Inflammatory macrophage treated with lipopolysaccharide for 4 hours (primary cell): ENCODE measurements at regions not wholly inside any gene's neighbourhood (a gene's known extent, or its start where the extent isn't known, plus 50 kb on each side); places are given as distances from the start of the nearest gene placed in this dataset.

ENCODE experiments used
- DNase-seq: peaks from one replicate; pipeline ENCODE4 v3.0.0-alpha.2; 2020

DNA sequence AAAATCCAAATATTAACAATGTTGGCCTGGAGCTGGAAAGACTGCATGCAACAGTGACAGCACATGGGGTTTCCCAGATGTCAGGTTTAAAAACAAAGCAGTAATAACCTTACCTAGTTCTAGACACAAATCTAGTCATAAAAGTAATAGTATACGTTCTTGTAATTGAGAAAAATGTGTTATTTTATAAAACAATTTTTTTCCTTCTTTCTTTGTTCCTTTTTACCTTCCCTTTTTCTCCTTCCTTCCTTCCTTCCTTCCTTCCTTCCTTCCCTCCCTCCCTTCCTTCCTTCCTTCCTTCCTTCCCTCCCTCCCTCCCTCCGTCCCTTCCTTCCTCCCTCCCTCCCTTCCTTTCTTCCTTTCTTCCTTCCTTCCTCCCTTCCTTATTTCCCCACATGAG, 242.7 kb upstream of the PDE10A start:
- no peak for DNase-seq

DNA sequence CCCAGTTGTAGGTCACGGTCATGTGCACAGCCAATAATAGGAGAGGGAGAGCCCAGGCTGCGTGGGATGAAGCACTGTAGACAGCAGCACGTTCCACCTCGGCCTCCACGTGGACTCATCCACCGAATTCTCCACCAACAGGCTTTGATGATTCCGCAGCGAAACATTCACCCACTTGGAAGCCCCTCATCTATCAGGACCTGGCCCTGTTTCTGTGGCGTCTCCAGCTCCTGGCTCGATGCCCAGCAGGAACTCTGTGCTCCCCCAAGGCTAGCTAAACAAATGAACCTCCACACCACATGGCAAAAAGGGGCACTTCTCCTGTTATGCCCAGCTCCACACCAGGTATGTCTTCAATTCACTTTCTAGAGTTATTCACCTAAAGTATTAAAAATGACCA, 237.9 kb upstream of the PDE10A start:
- DNase-seq = no peak

DNA sequence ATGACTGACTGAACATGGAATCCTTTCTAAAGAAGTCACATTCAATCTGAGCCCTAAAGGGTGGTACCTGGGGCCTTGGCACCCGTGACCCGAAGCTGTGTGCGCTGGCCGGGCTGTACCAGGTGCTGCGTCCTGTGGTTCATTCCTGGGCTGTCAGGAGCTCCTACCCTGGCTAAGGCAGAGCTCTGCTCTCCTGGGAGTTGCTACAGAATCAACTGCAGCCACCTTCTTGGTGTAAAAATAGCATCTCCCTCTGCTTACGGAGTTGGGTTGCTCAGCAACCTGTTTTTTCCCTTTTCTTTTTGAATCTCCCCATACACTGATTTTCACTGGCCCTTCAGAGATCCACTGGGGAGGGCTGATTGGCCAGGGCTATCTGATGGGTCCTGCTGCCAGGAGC, 236.6 kb upstream of the PDE10A start:
- no peak for DNase-seq

DNA sequence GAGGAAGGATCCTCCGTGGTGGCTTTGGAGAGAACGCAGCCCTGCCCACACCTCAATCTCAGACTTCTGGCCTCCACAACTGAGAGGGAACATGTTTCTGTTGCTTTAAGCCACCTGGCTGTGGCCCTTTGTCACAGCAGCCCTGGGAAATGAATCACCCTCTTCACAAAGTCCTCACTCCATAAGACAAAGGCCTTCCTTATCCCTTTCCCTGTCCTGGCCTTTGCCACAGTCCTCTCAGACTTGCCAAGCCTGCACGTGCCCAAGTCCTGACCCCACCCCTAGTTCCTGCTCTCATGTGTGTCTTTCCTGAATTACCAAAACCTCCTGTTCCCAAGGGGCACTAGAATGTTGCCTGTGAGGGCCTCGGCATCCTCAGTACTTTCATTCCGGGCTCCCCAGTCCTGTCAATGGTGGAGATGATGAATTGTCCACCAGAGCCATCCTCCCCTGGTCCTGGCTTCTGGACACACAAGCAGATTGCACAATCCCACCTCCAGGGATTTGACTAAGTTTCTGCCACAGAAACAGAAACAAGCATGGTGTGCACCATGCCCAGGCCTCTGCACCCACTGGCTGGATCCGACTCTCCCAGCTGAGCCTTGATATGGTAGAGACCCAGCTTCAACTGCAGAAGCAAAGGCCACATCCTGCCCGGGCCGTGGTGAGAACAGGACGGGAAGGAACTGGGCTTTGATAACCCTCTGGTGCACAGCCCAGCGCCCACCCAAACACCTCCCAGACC, 232.6 kb upstream of the PDE10A start:
- DNase-seq = no peak

DNA sequence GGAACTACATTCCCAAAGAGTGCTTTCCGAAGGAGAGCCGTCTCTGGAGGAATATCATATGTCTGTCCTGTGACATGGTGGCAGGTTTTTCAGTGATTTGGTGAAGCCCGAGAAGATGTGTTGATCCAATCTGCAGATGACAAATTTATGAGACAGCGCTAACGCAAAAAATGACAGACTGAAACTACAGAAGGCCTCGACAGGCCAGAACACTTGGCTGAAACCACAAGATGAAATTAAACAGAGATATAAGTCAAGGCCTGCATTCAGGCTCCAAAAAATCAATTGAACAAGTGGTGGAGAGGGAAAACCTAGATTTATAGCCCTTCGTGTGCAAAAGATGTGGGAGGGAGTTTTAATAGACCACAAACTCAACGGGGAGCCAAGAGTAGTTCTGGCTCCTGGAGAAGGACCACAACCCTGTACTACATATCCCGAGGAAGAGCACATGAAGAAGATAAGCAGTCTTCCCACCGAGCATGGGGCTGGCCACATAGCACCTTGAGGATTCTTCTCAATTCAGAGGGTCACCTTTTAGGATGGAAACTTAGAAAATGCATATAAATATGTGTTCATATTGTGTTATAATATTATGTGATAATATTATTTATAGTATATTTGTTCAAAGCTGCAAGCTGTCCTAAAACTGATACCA, 231.3 kb upstream of the PDE10A start:
- DNase-seq = no peak

DNA sequence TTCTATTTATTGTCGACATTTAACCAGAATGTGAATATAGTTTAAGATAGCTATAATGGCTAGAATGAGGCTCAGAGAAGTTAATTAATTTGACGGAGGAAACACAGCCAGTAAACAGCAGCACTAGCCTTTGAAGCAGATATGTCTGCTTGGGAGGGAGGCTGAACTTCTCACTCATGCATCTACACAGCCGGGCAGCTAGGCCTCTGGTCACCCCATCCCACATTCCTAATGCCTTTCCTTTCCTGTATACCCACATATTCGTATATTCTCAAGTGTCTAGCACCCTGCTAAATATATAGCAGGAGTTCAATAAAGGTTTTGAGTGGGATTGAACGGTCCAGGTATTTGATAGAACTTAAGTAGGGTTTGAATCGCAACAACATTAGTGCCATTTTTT, 230.4 kb upstream of the PDE10A start:
- no peak for DNase-seq

DNA sequence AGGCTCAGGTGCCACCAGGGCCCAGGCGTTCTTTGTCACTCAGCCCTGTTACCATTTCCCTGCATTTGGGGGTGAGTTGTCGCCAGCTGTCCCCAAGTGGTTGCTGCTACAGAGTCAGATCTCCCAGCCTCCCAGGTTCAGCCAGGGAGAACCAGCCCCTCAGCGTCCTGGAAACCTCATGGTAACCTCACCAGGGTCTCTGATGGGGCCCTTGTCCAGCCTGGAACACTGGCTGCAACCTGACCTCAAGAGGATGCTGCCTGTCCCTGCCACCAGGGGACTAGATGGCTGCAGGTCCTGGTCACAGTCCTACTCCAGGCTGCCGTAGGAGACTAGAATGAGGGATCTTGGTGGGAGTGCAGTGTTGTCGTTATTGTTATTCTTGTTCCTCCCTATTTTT, 228.3 kb upstream of the PDE10A start:
- DNase-seq = no peak

DNA sequence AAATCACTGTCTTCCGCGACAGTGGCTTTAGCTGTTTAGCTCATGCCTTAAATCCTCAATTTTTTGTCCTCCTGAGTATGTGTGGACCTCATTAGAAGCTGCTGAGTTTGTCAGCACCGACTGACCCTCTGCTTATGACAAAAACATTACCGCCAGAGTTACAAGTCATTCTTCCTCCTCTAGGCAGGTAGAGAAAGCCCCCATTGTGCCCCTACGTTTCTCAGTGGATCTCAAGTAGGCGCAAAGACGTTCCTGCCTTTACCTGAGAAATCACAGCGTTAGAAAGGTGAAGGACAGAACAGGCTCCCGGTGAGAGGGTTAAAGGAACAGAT, 227.3 kb upstream of the PDE10A start:
- no peak for DNase-seq

DNA sequence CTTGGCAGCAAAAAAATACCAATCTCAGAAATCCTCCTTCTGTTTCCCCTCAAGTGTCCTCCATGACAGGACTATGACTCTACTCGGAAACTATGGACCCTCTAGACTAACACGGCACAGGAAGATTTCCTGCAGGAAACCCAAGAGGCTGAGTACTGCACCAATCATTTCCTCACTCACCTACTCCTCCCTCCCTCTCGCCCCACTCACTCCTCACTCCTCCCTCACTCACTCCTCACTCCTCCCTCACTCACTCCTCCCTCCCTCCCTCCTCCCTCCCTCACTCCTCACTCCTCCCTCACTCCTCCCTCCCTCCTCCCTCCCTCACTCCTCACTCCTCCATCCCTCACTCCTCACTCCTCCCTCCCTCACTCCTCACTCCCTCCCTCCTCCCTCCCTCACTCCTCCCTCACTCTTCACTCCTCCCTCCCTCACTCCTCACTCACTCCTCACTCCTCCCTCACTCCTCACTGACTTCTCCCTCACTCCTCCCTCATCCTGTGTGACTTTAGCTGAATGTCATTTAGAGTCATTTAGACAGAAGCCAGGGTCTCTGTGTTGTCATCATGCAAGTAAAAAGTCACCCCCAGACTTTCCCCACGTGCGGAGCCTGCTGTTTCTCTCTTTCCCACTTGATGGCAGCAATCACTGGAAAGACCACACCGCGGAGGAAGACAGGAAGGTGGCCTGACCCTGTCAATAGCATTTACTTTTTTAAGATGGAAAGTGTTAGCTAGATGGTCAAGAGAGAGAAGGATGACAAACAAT, 226.8 kb upstream of the PDE10A start:
- no peak for DNase-seq

DNA sequence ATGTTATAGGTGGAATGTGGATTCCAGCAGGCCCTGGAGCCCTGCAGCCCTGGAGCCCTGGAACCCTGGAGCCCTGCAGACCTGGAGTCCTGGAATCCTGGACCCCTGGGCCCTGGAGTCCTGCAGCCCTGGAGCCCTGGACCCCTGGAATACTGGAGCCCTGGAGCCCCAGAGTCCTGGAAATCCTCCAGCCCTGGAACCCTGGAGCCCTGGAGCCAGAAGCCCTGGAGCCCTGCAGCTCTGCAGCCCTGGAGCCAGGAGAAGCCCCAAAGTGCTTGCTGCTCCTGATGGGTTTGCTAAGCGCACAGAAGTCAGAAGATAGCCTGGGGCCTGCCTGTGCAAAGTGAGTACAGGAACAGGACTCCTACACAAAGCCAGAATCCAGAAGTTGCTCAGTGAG, 223.1 kb upstream of the PDE10A start:
- no peak for DNase-seq

DNA sequence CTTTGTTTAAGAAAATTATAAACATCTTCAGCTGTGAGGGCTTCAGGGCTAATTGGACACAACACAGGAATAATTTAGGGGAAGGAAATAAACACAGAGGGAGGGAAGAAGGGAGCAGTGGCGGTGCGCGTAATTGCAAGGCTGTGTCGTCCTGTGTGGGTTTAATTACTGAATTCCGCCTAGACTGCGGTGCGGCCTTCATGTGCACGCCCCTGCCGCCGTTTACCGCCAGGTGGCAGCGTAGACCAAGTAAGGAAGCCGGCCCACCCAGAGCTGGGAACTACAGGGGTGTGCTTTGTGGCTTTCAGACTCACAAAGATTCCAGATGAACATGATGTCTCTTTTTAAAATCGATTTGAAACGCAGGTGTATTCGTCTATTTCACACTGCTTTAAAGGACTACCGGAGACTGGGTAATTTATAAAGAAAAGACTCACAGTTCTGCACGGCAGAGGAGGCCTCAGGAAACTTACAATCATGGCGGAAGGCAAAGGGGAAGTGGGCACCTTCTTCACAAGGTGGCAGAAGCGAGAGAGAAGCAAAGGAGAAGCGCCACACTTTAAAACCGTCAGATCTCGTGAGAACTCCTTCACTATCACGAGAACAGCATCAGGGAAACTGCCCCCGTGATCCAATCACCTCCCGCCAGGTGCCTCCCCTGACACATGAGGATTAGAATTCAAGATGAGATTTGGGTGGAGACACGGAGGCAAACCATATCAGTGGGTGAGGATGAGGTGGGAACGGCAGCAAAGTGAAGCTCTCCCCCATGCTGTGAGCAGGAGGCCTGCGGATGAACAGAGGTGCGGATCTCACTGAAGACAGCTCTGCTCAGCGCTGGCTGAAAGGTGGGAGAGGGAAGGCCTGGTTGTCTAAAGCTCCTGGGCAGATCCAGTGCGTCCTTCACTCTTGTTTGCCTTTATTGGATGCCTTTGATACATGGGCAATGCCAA, 222.0 kb upstream of the PDE10A start:
- DNase-seq = peak; percentile 52

DNA sequence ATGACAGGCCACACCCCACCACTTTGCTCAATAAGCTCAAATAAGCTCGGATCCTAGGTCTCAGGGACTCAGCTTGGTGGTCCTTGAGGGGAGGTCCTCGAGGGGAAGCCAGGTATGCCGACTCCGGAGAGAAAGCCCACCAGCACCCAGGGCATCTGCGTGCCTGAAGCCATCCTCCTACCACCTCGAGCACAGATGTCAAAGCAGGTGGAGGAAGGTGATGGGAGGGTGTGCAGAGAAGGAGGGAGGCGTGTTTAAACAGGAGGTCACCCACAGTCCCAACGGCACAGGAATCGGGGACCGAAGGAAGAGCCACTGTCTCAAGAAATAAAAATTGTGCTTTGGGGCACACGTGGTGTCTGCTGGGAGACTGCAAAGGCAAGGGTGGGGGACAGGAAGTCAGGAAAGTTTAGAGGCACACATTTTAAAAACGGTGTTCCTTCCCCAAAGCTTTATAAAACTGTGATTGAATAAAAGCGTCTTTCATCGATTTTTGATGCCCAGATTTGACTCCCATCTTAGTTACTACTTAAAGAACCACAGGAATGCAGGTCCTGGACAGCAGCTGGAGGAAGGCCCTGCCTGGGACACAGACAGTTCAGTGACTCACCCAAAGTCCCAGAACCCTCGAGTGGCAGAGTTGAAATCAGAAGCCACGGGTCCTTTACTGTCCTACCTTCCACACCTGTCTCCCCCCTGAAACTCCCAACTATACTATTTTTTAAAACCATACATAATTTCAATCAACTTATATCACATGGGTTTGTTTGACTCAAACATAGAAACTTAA, 221.0 kb upstream of the PDE10A start:
- no peak for DNase-seq

DNA sequence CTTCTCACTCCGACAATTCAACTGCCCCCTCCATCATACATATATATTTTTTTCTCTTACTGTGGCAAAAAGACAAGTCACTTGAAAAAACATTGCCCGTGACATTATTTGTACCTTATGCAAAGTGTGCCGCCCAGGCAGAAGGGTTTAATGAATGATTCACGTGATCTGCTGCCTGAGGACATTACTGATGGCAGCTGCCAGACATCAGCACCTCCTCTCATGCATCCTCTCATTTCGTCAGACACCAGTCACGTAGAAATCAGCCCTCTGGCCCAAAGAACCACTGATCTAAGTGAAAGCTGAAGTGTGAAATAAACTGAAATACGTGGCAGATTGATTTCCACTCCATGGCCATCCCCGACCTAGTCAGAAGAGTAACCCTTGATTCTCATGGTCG, 218.8 kb upstream of the PDE10A start:
- DNase-seq = no peak

DNA sequence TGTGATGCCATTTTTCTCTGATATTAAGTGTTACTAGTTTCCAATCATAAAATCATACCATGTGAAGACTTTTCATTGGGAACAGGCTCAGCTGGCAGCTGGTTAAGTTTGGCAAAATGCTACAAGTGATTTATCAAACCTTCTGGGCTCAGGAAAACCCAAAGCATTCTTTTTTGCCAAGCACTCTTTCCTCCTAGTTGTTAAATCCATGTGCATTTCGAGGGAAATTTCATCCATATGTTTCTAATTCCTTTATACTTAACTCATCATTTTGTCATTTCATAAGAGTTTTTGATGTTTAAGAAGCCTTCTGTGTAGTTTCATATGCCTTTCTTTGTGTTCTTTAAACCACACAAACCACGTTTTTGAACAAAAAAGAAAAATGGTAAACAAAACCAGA, 217.6 kb upstream of the PDE10A start:
- DNase-seq = no peak

DNA sequence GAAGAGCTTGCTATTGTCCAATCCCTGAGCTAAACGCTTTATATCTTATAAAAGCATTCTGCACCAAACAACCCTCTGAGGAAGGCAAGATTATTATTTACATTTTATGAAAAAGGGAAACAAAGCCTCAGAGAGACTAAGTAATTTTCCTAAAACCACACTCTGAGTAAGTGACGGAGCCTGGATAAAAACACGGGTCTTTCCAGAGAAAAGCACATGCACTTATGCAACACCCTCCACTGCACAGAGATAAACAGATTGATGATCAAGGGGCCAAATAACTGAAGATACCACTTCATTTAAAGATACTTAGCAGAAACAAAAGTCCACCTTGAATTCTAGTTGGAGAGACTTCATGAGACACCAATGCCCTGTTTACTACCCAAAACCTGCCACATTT, 214.7 kb upstream of the PDE10A start:
- DNase-seq = no peak

DNA sequence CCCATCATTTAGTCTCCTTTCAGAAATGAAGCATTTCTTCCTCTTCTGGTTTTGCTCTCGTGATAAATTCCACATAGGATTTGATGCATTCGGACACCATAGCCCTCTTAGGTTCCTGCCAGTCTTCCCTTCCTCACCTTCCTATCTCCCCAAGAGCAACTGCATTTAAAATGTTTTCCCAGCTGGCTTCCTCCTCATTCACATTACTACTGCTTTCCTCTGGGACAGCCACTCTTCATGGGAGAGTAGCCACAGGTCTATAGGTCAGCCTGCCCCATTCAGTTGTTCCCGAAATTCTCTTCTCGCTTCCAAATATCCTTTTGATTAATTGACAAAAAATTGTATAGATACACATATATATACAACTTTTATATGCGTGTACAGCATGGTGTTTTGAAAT, 214.2 kb upstream of the PDE10A start:
- DNase-seq = no peak

DNA sequence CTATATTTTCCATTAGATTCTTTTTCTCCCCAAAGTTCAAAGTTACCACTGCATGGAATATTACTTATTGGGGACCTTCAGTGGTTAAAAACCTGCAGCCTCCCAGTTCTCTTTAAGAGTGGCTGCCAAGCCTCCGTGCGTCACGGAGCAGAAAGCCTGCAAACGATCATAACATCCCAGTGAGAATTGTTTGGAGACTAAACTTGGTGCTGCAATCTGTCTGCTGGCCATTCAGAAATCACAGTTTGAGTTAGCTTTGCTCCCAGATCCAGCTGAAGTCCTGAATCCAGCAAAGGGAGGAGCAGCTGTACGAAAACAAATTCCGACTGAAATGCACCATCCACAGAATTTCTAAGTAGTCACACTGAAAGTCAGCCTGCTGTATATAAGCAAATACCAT, 213.5 kb upstream of the PDE10A start:
- DNase-seq = no peak

DNA sequence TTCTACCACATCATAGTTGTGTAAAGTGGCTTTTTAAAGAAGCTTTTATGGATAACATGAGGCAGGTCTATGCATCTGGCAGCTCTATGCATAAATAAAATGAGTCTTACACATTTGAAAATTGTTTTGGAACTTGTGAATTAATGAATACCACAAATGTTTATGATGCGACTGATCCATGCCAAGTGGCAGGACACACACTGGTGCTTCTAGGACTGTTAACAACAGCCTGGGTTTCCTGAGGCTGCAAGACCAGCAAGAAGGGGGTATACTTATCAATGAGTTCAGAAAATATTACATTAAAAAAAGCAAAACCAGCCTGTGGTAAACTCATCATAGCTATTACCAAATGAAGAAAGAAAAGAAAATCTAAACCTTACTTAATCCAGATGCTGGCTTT, 212.9 kb upstream of the PDE10A start:
- DNase-seq = no peak

DNA sequence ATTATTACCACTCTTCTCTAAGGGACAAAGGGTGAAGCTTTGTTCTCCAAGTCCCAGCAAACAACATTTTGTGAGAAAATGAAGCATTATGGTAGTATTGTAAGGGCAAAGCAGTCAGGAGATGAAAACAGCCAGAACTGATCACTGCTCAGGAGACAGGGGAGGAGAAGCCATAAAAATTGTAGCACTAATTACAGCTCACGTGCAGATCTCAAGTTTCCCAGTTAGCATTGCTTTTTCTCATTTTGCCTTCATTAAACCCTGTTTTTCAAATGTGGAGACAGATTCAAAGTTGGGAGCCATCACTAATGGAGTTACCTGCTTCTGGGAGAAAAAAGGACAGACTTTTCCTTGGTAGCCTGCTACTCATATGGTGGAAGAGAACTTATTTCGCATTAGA, 210.9 kb upstream of the PDE10A start:
- DNase-seq = no peak

DNA sequence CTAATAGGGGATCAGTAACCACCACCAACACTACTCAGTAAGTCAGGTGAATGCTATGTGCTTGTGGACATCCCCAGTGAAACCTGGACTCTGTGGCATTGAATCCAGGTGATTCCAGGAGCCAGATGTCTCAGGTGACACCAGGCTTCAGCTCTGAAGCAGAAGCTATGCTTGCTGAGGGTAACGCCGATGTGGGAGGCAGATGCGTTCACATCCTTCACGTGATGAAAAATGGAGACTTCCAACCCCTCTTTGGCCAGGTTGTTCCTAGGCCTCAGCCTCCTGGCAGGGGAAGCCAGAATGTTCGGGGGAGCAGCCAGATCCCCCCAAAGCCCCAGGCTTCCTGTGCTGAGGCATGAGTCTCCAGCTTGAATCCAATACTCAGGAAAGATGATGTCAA, 209.8 kb upstream of the PDE10A start:
- no peak for DNase-seq

DNA sequence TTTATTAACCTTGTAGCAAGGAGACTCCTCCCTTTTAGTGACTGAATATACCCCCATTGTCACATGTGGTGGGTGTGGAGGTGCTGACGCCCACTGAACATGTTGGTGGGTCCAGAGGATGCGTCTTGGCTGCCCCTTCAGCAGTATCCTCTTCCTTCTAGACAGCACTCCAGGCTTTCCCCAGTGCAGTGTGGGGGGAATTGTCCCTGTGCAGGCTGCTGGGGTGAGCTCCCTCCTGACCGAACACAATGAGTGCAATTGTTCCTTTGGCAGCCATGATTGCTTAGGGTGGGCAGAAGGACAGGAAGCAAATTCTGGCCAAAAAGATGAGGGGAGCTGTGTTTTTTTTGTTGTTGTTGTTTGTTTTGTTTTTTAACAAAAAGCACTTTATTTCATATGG, 209.3 kb upstream of the PDE10A start:
- DNase-seq = no peak

DNA sequence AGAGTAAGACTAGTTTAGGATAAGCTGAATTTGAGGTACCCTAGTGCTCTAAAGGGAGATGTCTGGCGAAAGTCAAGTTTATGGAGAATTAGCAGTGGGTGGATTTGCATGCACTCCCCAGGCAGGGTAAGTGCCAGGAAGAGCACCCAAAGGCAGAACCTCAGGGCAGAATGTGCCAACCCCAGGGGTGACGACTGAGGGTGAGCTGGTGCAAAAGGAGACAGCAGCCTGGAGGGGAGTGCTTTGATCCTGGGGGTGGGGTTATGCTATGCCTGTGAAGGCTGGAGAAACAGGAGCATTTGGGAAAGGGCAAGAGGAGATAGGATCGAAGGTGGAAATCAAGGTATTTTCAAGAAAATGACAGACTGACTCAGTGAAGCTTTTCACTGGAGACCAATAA, 208.5 kb upstream of the PDE10A start:
- DNase-seq = no peak
